ENCODE measurements at regions not wholly inside any gene's neighbourhood (a gene's known extent, or its start where the extent isn't known, plus 50 kb on each side); places are given as distances from the start of the nearest gene placed in this dataset.

GRCh38 chr17:77321649-77322513, 181.1 kb downstream of the SEC14L1 start:
- TF ChIP-seq CTCF (conservative IDR thresholded peaks at IDR 0.05) (no peak), ZFX (IDR thresholded peaks at IDR 0.05) (no peak)

Measured in C4-2B (cell line).